ENCODE measurements at regions not wholly inside any gene's neighbourhood (a gene's known extent, or its start where the extent isn't known, plus 50 kb on each side); places are given as distances from the start of the nearest gene placed in this dataset.

DNA sequence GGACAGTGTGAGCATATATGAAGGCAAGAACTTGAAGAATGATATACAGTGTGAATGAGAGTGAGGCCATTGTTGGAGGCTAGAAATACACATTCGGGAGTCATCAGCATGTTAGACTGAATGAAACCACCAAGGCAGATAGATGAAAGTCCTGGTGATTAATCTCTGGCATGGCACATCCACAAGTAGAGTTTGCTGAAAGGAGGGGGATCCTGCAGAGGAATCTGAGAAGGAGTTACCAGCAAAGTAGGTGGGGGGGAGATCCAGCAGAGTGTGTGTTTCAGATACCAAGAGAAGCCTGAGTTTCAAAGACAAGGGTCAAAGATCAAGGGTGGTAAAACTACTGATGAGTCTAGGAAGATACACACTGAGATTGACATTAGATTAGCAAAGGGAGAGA, 426.7 kb upstream of the DCN start:
- H3K4me1 ChIP-seq (ENCODE audit: insufficient read depth, insufficient read length): no peaks in the 10 kb centered on the region
- DNase-seq (ENCODE audit: low read depth, low spot score): no peak
- TF ChIP-seq SUZ12 (IDR thresholded peaks at IDR 0.05; ENCODE audit: extremely low read depth, insufficient read depth, insufficient read length): no peak
- no peak for TF ChIP-seq ZNF274 (IDR thresholded peaks at IDR 0.05; ENCODE audit: low read depth, low read length)
- no peak for TF ChIP-seq YY1 (IDR thresholded peaks at IDR 0.05; ENCODE audit: insufficient read depth, insufficient read length)
- H3K27me3 ChIP-seq (ENCODE audit: insufficient read depth, insufficient read length): no peaks in the 10 kb centered on the region
- H3K36me3 ChIP-seq (ENCODE audit: insufficient read depth, insufficient read length, low read length): no peaks in the 10 kb centered on the region
- H3K9ac ChIP-seq (ENCODE audit: insufficient read length, low read depth): no peak overlapping the region
- H3K9me3 ChIP-seq (ENCODE audit: insufficient read depth, low read length): no peaks in the 10 kb centered on the region
- H3K4me3 ChIP-seq (ENCODE audit: insufficient read length, low read depth): no peak overlapping the region

DNA sequence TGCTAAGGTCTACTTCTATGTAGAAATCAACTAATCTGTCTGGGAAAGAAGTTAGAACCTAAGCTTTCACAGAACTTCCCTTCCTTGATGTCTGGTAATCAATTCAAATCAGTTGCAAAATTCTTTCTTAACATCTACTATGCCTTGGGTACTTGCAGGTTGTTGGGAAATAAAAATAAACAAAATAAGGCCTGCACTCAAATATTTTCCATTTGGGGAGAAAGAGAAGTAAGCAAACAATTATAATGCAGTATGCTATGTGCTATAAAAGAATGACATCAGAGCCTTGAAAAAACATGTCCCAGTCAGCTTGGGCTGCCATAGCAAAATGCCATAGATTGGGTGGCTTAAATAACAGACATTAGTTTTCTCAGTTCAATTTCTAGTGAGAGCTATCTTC, 425.9 kb upstream of the DCN start:
- H3K4me1 ChIP-seq (ENCODE audit: insufficient read depth, insufficient read length): no peaks in the 10 kb centered on the region
- H3K36me3 ChIP-seq (ENCODE audit: insufficient read depth, insufficient read length, low read length): no peaks in the 10 kb centered on the region
- H3K9ac ChIP-seq (ENCODE audit: insufficient read length, low read depth): no peak overlapping the region
- TF ChIP-seq YY1 (IDR thresholded peaks at IDR 0.05; ENCODE audit: insufficient read depth, insufficient read length): no peak
- no peak for TF ChIP-seq SUZ12 (IDR thresholded peaks at IDR 0.05; ENCODE audit: extremely low read depth, insufficient read depth, insufficient read length)
- no peak for TF ChIP-seq ZNF274 (IDR thresholded peaks at IDR 0.05; ENCODE audit: low read depth, low read length)
- no peak overlapping the region for H3K4me3 ChIP-seq (ENCODE audit: insufficient read length, low read depth)
- no peak for DNase-seq (ENCODE audit: low read depth, low spot score)
- no peaks in the 10 kb centered on the region for H3K27me3 ChIP-seq (ENCODE audit: insufficient read depth, insufficient read length)
- no peaks in the 10 kb centered on the region for H3K9me3 ChIP-seq (ENCODE audit: insufficient read depth, low read length)

- H3K4me1 ChIP-seq (ENCODE audit: insufficient read depth, insufficient read length): no peaks in the 10 kb centered on the region
- no peaks in the 10 kb centered on the region for H3K9me3 ChIP-seq (ENCODE audit: insufficient read depth, low read length)
- TF ChIP-seq SUZ12 (IDR thresholded peaks at IDR 0.05; ENCODE audit: extremely low read depth, insufficient read depth, insufficient read length) (no peak), YY1 (IDR thresholded peaks at IDR 0.05; ENCODE audit: insufficient read depth, insufficient read length) (no peak), ZNF274 (IDR thresholded peaks at IDR 0.05; ENCODE audit: low read depth, low read length) (no peak)
- DNase-seq (ENCODE audit: low read depth, low spot score): no peak
- H3K36me3 ChIP-seq (ENCODE audit: insufficient read depth, insufficient read length, low read length): no peaks in the 10 kb centered on the region
- H3K4me3 ChIP-seq (ENCODE audit: insufficient read length, low read depth): no peak overlapping the region
- no peak overlapping the region for H3K9ac ChIP-seq (ENCODE audit: insufficient read length, low read depth)
- H3K27me3 ChIP-seq (ENCODE audit: insufficient read depth, insufficient read length): no peaks in the 10 kb centered on the region
These were observed 424.2 kb upstream of the DCN start for GRCh38 chr12:91606662-91607377.

GRCh38 chr12:91604897-91605296, 422.3 kb upstream of the DCN start:
- no peak for DNase-seq (ENCODE audit: low read depth, low spot score)
- TF ChIP-seq ZNF274 (IDR thresholded peaks at IDR 0.05; ENCODE audit: low read depth, low read length) (no peak), YY1 (IDR thresholded peaks at IDR 0.05; ENCODE audit: insufficient read depth, insufficient read length) (no peak), SUZ12 (IDR thresholded peaks at IDR 0.05; ENCODE audit: extremely low read depth, insufficient read depth, insufficient read length) (no peak)
- Histone ChIP-seq H3K4me3 (ENCODE audit: insufficient read length, low read depth) (no peak overlapping the region), H3K9ac (ENCODE audit: insufficient read length, low read depth) (no peak overlapping the region), H3K9me3 (ENCODE audit: insufficient read depth, low read length) (peaks cover 5% of the 10 kb centered on the region; the same call in 1 of the 2 replicates), H3K4me1 (ENCODE audit: insufficient read depth, insufficient read length) (no peaks in the 10 kb centered on the region), H3K36me3 (ENCODE audit: insufficient read depth, insufficient read length, low read length) (no peaks in the 10 kb centered on the region), H3K27me3 (ENCODE audit: insufficient read depth, insufficient read length) (no peaks in the 10 kb centered on the region)

GRCh38 chr12:91603060-91603459, 420.4 kb upstream of the DCN start:
- Histone ChIP-seq H3K9ac (ENCODE audit: insufficient read length, low read depth) (no peak overlapping the region), H3K9me3 (ENCODE audit: insufficient read depth, low read length) (peaks cover 12% of the 10 kb centered on the region; the same call in 1 of the 2 replicates), H3K4me1 (ENCODE audit: insufficient read depth, insufficient read length) (no peaks in the 10 kb centered on the region), H3K27me3 (ENCODE audit: insufficient read depth, insufficient read length) (no peaks in the 10 kb centered on the region), H3K4me3 (ENCODE audit: insufficient read length, low read depth) (no peak overlapping the region), H3K36me3 (ENCODE audit: insufficient read depth, insufficient read length, low read length) (no peaks in the 10 kb centered on the region)
- TF ChIP-seq SUZ12 (IDR thresholded peaks at IDR 0.05; ENCODE audit: extremely low read depth, insufficient read depth, insufficient read length) (no peak), ZNF274 (IDR thresholded peaks at IDR 0.05; ENCODE audit: low read depth, low read length) (no peak), YY1 (IDR thresholded peaks at IDR 0.05; ENCODE audit: insufficient read depth, insufficient read length) (no peak)
- DNase-seq (ENCODE audit: low read depth, low spot score): no peak

DNA sequence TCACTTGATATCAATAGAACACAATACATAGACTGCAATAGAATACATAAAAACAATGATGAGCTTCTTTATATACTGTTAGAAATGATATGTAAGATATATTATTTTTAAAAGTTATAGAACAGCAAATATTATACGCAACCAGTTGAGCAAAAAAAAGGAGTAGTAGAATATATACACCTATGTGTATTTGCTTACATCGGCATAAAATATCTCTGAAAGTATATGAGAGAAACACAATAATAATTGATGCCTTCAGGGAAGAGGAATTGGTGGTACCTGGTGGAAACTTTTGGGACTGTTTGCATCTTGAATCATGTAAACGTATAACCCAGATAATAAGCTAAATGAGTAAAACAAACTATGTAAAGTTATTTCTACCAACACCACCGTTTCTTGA, 418.4 kb upstream of the DCN start:
- H3K4me3 ChIP-seq (ENCODE audit: insufficient read length, low read depth): no peak overlapping the region
- DNase-seq (ENCODE audit: low read depth, low spot score): no peak
- H3K4me1 ChIP-seq (ENCODE audit: insufficient read depth, insufficient read length): no peaks in the 10 kb centered on the region
- no peaks in the 10 kb centered on the region for H3K27me3 ChIP-seq (ENCODE audit: insufficient read depth, insufficient read length)
- H3K36me3 ChIP-seq (ENCODE audit: insufficient read depth, insufficient read length, low read length): no peaks in the 10 kb centered on the region
- no peak overlapping the region for H3K9ac ChIP-seq (ENCODE audit: insufficient read length, low read depth)
- TF ChIP-seq ZNF274 (IDR thresholded peaks at IDR 0.05; ENCODE audit: low read depth, low read length): no peak
- TF ChIP-seq YY1 (IDR thresholded peaks at IDR 0.05; ENCODE audit: insufficient read depth, insufficient read length): no peak
- TF ChIP-seq SUZ12 (IDR thresholded peaks at IDR 0.05; ENCODE audit: extremely low read depth, insufficient read depth, insufficient read length): no peak
- H3K9me3 ChIP-seq (ENCODE audit: insufficient read depth, low read length): peaks cover 12% of the 10 kb centered on the region; the same call in 1 of the 2 replicates

DNA sequence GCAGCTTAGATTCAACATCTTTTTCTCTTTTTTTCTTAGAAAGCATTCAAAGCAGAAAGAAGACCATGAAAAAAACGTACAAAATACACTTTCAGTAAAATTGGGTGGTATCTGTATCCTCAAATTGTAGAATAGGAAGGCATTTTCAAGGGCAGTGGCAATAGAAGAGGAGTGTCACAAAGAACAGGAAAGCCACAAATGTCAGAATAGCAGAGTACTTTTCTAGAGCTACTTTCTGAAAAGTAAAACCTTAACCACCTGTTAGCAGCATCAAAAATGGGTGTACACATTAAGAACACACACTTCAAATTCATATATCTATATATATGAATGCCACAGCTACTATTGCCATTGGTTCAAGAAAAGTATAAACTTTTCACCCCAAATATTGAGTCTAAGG, 412.1 kb upstream of the DCN start:
- Histone ChIP-seq H3K4me3 (ENCODE audit: insufficient read length, low read depth) (no peak overlapping the region), H3K9me3 (ENCODE audit: insufficient read depth, low read length) (peaks cover 6% of the 10 kb centered on the region; the same call in 1 of the 2 replicates), H3K27me3 (ENCODE audit: insufficient read depth, insufficient read length) (no peaks in the 10 kb centered on the region), H3K36me3 (ENCODE audit: insufficient read depth, insufficient read length, low read length) (no peaks in the 10 kb centered on the region), H3K4me1 (ENCODE audit: insufficient read depth, insufficient read length) (no peaks in the 10 kb centered on the region), H3K9ac (ENCODE audit: insufficient read length, low read depth) (no peak overlapping the region)
- TF ChIP-seq SUZ12 (IDR thresholded peaks at IDR 0.05; ENCODE audit: extremely low read depth, insufficient read depth, insufficient read length): no peak
- no peak for TF ChIP-seq YY1 (IDR thresholded peaks at IDR 0.05; ENCODE audit: insufficient read depth, insufficient read length)
- TF ChIP-seq ZNF274 (IDR thresholded peaks at IDR 0.05; ENCODE audit: low read depth, low read length): no peak
- DNase-seq (ENCODE audit: low read depth, low spot score): no peak
